NCI-H1105 (cell line): ENCODE measurements at regions not wholly inside any gene's neighbourhood (a gene's known extent, or its start where the extent isn't known, plus 50 kb on each side); places are given as distances from the start of the nearest gene placed in this dataset.

Source experiments
- DNase-seq: peaks from one replicate; lab custom pipeline; 2025; lab: John Stamatoyannopoulos, UW

DNA sequence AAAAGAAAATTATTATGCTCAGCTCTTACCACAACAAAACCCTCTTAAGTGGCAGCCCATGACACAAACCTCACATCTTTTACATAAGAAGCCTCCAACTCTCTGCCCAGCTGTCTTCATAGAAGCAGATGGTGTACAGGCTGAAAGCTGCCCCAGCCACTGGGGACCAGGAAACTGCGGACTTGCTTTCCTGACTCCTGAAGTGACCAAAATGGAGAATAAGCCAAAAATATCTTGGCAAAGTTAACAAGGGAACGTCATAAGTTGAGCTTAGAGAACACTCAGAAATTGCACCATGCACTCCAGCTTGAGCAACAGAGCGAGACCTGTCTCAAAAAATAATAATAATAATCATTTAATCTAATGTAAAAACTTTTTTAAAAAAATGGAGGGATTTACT, 160.3 kb upstream of the CDYL start:
- DNase-seq: no peak

DNA sequence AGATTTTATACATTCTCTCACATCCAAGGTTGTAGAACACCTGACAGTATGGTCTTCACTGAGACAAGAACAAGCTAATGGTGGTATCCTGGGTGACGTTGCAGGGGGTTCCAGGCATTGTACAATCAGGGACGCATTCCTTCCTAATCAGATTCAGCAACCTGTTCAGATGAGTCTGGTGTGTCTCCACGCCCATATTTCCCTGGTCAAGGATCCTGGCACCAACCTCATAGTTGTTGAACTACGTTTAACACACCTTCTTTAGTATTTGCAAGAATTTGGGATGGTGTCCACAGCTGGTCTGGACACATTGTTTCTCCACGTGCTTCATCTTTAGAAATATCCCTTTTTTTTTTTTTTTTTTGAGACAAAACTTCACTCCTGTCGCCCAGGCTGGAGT, 161.0 kb upstream of the CDYL start:
- DNase-seq: no peak

DNA sequence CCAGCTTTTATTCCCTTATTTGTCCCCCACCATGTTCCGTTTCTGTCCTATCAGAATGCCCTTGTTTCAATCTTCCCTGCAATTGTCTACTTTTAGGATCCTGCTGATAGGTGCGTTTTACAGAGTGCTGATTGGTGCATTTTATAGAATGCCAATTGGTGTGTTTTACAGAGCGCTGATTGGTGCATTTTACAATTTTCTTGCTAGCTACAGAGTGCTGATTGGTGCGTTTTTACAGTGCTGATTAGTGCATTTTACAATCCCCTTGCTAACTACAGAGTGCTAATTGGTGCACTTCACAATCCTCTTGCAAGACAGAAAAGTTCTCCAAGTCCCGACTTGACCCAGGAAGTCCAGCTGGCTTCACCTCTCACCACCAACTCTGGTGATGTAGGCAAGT, 161.6 kb upstream of the CDYL start:
- DNase-seq: no peak

DNA sequence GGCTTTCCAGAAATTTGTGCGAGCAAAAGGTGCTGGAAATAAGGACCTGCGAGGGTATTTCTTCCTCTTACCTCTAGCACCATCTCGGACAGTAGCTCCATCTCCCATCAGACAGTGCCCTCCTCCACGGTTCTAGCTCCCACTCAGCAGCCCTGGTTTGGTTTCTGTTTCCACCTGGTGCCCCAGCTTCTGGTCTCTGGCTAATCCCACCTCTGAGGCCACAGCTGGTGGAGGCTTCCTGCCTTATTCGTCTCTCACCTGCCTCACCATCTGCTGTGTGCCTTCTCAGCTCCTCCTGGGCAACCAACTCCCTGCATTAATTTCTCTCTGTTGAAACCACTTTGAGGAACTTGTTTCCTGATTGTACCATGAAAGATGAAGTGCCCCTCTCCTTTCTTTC, 162.4 kb upstream of the CDYL start:
- DNase-seq: no peak

DNA sequence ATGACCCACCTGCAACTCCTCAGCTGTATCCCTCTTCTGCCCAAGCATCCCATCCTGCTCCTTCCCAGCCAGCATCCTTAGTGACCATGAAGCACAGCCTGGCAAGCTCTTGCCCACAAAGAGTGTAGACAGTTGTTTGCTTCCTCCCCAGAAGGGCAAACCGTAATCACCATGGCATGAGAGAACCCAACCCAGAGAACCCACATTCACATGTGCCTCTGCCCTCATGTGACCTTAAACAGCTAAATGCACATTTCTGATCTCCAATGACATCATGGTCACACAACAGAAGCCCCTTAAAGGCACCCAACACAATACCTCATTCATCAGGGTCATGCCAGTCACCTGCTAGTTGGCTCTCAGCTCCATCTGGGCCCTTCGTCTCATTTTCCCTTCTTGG, 162.8 kb upstream of the CDYL start:
- no peak for DNase-seq

DNA sequence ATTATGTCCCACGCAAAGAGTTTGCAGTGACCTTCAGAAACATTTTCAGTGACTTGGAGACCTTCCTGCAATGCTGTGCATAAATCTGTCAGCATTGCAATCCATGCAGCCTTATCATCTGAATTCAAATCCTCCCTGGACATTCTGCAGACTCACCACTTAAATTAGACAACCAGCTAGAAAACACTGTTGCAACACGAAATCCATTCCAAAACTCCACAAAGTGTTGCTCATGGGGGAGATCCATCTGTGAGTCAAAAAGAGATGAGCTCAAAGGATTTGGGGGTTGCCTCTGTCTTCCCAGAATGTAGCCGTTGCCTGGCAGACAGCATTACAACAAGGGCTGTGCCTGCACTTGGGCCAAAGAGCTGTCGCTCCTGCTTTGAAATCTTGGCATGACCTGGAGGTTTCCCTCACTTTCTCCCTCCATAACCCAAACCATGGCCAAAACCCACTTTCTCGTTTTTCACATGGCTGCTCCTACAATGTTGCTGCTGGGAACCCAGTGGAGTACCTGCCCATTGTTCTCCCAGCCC, 163.5 kb upstream of the CDYL start:
- DNase-seq: no peak

DNA sequence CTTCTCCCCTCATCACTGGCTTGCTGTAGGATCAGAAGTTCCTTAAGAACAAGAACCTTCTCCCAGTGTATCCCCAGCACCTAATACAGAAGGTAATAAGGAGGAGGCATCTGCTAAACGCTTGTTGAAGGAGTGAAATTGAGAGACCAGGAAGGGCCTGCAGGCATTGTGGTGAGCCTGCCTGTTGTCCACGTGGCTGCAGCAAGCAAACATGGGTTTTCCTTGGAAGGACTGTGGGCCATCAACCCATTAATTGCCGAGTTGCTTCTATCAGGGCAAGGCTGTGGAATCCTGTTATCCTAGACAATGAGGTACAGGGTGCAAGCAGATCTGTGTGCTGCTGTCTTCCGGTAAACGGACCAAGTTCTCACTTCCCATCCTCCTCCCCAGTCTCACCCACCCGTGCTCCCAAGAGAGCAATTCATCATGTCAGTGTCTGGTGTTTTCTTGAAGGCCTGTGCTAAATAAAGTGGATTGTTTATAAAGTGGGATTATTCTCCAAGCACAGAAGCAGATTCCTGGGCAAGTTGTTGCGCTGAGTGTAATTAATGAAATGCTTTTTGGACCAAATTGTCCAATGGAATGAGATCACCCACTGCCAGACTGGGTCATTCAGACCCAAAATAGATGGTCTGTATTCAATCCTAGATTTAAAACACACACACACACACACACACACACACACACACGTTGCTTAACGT, 164.6 kb upstream of the CDYL start:
- DNase-seq: no peak

DNA sequence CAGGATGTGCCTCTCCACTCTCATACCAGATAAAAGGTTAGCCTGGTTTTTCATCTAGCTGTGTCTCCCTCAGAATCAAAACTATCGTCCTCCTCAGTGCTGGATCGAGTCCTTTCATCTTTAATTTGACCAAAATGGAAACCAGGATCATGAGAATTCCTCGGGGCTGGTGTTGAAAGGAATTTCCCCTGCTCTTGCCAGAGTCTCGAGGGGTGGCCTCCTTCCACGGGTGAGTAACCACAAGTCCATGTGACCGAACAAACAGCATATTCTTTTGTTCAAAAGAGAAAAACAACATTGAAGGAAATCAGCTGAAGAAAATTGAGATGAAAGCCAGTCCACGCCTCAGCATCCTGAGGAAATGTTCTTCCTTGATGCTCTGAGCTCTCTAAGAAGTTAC, 165.9 kb upstream of the CDYL start:
- no peak for DNase-seq

DNA sequence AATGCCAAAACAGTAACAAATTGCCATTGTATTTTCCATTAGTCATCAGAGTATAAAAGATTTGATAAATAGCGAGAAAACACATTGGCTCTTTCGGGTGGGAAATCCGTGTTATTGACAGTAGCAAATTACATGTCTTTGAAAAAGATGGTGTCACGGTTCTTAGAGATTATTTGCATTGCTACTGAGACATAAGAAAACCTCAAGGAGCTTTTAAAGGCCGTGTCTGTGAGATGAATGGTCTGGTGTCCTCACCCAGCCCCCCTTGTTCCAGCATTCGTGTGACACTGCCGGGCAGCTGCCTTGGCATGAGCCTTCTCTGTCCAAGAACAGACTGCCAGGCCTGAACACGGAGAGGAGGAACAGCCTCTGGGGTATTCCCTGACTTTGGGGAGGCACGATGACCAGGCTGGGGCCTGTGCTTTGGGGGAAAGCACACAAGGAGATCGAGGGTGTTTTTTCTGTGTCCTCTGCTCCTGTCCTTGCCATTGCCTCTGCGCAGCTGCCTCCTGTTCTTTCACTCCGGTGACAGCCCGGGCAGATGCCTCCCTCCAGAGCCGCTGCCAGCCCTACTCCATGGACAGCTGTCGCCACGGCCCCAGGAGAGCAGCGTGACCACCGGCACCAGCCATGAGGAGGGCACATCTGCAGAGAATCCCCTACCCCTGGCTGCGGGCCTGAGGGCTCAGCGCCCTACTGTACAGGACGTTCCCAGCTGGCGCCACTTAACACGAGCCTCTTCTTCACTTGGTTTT, 167.7 kb upstream of the CDYL start:
- no peak for DNase-seq

DNA sequence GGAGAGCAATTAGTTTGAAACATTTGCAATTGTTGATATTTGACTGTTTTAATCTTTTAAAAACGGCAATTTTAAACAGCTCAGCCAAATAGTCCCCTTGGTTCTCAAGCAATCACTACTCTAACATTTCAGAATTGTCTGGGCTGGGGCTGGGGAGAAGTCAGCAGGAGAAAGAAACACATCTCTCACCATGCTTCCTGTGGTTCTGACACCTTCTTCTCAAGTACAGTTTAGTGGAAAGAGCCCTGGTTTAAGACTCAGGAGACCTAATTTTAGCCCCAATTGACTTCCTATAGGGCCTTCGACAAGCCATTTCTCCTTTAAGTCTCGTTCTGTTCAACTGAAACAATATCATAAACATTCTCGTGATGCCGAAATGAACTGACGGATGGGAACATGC, 168.4 kb upstream of the CDYL start:
- DNase-seq: no peak

DNA sequence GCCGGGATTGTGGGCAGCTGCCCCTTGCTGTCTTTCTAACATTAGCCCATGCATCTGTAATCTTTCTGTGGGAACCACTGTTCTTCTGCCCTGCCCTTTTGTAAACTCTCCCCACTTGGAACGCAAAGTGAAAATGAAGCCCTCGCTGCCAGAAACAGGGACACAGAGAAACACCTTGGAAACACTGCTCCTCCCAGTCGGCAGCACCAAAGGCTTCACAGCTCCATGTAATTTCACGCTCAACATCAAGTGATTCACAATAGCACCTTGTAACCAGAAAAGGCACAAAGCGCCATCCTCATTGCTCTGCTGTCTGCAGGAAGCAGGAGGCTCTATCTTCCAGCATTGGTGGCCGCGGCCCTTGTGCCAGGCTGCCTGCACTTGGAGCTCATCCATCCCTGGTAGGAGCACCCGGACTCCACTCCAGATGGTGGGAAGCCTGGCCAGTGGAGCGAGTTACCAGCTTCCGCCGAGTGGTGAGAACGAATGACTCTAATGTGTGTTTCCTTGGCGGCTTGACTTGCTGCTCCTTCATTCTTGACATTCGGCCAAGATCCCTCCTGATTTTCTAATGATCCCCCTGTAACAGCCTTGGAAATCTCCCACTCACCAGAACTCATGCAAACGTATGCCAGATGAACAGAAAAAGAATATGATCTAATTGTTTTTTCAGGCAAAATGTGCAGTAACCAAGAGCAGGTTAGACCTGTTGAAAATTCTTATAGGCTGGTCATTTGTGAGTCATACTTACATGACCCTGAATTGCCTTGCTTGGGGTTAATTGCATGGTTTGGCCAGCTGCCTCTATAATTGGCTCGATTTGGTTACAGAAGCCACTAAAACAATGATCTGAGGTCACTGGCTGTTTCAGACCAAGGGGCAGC, 169.1 kb upstream of the CDYL start:
- no peak for DNase-seq

DNA sequence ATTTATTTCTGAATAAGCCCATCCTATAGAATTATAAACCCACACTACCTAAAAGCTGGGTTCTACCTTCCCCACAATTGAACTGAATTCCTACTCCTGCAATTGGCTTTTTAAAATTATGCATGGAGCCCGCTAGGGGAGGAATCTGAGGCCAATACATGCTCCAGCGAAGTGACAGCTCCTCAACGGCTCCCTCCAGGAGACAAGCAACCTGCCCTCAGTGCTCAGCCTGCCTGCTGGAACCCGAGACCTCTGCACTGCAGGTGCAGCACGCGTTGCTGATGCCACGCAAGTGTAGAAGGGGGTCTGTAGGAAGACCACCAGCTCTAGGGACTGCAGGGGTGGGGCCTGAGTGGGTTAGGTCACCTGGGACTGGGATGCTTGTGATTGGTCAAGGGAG, 170.2 kb upstream of the CDYL start:
- no peak for DNase-seq

DNA sequence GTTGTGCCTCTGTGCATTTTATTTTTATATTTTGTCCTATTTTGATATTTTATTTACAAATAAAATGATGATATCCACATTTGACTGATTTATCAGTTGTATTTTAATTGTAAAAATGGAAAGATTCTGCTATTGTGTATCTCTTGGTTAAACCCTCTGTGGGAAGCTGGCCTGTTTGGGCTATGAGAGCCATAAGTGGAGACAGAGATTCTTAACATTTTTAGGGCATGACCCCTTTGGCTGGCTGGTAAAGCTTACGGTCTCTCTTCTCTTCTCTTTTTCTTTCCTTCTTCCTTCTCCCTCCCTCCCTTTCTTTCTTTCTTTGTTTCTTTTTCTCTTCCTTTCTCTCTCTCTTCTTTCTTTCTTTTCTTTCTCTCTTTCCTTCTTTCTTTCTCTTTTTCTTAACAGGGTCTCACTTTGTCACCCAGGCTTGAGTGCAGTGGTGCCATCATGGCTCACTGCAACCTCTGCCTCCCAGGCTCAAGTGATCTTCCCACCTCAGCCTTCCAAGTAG, 172.3 kb upstream of the CDYL start:
- DNase-seq: no peak

DNA sequence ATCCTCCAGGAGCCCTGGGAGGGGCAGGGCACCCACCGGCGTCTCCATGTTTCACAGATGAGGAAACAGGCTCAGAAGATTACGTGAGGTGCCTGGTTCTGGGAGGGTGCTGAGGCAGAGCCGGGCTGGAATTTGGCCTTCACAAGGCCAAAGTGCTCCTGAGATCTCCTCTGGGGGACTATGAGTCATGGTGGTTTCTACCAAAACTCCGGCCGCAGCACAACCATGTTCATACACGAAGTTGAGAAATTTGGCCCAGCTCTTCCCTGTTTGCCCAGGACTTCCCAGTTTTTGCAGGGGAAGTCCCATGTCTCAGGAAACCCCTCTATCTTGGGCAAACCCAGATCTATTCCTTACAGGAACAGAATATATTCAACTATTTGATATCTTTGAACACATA, 172.9 kb upstream of the CDYL start:
- no peak for DNase-seq

DNA sequence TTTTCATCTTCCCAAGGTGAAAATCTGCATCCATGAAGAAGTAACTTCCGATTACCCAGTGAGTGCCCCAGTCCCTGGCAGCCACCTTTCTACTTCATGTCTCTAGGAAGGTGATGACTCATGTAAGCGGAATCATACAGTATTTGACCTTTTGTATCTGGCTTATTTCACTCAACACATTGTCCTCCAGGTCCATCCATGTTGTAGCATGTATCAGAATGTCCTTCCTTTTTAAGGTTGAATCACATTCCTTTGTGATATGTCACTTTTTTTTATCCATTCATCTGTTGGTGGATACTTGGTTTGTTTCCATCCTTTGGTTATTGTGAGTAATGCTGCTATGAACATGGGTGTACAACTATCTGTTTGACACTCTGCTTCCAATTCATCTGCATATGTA, 176.3 kb upstream of the CDYL start:
- DNase-seq: no peak

DNA sequence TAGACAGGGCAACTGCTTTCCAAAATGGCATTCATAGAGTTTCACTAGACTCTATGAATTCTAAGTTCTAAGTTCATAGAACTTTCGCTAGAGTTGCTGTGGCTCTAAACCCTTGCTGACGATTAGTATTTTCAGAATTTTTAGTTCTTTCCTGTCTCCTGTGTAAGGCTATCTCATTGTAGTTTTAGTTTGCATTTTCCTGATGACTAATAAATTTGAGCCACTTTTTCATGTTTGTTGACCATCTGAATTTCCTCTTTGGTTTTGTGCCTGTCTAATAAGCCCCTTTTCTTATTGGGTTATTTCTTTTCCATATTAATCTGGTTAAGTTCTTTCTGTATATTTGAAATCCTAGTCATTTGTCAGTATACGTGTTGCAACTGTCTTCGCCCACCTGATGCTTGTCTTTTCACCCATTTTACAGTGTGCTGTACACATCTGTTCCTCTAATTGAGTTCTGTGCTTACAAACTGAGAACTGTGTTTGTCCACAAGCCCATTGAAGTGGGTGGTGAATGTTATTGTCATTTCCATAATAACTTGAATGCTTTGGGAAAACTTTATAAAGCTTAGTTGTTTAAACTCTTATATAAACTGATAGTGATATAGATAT, 177.7 kb upstream of the CDYL start:
- DNase-seq: no peak

DNA sequence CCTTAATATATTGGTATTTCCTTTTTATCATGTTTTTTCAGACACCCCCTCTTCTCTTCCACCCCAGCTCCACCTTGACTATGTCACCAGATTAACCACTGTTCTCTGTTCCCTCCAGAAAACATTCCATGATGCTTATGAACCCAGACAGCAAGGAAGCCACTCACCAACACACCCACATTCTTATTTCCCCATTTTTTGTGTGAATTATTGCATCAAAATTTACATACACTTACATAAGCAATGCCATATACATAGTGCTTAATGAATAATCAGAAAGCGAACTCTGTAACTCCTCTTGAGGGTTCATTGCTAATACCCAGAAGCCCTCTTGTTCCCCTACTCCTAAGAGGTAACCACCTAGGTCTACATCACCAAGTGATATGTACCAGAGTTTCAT, 182.3 kb upstream of the CDYL start:
- no peak for DNase-seq

DNA sequence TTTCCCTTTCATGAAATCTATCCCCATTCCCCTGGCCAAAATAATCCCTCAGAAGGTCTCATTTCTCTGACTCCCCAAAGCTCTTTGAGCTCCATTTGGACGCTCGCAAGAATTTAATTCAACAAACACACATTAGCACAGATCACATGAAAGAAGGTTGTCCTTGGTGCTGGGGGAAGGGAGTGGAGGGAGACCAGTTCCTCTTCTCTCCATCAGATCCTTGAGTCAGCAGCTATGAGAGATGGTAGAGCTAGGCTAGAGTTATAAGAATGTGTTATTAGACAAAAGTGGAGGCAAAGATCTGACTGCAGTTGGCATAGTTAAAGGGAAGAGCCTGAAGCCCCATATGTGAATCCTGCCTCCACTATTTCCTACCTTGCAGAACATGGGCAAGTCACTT, 184.2 kb upstream of the CDYL start:
- no peak for DNase-seq

DNA sequence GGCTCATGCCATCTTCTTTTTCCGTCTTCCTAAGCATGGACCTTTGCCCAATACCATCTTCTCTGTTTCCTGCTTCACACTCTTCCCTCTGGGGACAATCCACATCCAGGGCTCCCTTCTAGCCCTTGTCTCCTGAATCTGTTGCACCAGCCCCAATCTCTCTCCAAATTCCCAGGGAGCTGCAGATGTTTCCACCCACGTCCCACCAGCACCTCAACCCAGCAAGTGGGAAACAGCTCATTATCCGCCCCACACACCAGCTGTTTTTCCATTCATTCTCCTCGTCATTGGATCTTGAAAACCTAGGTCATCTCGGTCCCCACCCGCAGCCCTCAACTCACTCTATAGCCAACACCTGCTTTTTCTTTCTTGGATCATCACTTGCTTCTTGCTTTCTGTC, 185.0 kb upstream of the CDYL start:
- no peak for DNase-seq

DNA sequence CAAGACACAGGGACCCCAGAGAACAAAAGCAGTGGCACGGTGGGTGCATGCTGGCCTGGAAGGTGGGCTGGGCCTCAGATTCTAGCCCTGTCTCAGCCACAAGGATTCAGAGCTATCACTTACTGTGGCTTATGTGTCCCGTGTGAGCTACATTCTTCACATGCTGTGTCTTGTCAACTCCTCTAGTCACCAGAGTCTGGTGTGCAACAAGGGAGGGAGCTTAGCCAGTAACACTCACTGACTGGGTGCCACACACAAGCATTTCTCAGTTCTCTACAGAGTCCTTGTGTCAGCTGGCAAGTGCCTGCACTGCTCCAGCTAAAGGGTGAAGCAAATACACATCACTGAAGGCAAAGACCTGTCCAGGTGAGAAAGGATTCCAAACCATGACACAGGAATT, 186.9 kb upstream of the CDYL start:
- DNase-seq: no peak

DNA sequence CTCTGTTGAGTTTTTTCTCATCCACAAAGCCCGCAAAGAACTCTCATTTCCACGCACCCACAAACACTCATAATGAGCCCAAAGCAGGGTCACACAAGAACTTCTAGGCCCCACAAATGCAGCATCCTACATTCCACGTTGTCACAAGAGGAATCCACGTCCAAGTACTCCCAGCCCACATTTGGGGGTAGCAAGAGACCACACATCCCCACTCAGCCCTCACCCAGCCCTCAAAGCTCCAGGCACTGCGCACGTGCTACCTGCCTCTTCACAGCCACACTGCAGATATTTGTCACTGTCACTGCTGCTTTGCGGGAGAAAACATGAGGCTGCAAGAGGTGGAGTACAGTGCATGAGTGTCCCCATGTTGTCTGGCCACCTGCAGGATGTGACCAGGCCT, 187.6 kb upstream of the CDYL start:
- no peak for DNase-seq

DNA sequence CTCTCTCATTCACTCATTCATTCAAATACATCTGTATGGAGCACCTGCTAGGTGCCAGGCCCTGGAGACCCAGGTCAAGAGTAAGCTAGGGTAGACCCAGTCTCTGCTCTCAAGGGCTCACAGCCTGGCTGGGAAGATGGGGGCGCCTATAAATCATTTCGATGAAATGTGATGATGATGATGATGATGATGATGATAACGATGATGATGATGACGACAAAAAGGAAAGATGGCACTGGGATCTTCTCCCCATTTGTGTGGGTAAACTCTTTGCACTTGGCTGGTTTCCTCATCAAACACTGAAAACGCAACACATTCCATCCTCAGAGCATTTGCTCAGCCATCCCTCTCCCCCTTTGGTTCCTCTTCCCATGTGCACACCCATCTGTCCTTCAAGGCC, 188.0 kb upstream of the CDYL start:
- DNase-seq: no peak
